Body of pancreas (tissue), 4 donors: ENCODE measurements at regions not wholly inside any gene's neighbourhood (a gene's known extent, or its start where the extent isn't known, plus 50 kb on each side); places are given as distances from the start of the nearest gene placed in this dataset.

ENCODE experiments used
- POLR2A ChIP-seq, 3 donors: fragments of 450-650 bp; IDR thresholded peaks; one replicate each; pipeline ENCODE4 v1.6.1; 2016; ENCODE audit warnings: antibody characterized with exemption in 3 of 3, mild to moderate bottlenecking in 2 of 3
- TF ChIP-seq, protein P1 (sequence below), 7 experiments: fragments of 450-650 bp in 4 of 7; fragments of 200-600 bp in 3 of 7; sonication (generic) in 3 of 7; IDR thresholded peaks; one replicate each; pipeline ENCODE4 v1.5.1; 2016 to 2019; ENCODE audit warnings: antibody characterized with exemption in 7 of 7

DNA sequence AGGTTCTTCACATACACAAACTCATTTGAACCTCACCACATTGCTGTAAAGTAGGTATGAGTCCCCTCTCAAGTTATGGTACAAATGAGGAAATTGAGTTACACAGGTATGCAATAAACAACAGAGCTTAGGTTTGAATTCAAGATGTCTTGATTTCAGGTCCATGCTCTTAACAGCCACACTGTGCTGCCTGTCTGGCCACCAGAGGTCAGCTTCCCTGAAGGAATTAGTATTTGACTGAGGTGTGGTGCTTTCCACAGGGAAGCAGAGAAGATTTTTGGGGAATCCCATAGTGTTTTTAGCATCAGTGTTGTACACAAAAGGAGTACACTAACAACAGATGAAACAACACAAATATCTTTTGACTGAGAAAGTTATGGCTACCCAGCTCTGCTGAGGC is 94.4 kb upstream of the ITGA1 start:
- TF ChIP-seq, protein P1, sequence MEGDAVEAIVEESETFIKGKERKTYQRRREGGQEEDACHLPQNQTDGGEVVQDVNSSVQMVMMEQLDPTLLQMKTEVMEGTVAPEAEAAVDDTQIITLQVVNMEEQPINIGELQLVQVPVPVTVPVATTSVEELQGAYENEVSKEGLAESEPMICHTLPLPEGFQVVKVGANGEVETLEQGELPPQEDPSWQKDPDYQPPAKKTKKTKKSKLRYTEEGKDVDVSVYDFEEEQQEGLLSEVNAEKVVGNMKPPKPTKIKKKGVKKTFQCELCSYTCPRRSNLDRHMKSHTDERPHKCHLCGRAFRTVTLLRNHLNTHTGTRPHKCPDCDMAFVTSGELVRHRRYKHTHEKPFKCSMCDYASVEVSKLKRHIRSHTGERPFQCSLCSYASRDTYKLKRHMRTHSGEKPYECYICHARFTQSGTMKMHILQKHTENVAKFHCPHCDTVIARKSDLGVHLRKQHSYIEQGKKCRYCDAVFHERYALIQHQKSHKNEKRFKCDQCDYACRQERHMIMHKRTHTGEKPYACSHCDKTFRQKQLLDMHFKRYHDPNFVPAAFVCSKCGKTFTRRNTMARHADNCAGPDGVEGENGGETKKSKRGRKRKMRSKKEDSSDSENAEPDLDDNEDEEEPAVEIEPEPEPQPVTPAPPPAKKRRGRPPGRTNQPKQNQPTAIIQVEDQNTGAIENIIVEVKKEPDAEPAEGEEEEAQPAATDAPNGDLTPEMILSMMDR (IDR thresholded peaks at IDR 0.05): peak in 4 of 7 experiments; percentile 26 to 29 (median 28)
- no peak for TF ChIP-seq POLR2A (IDR thresholded peaks at IDR 0.05)
